Coronary artery (tissue), 2 donors: ENCODE measurements at regions not wholly inside any gene's neighbourhood (a gene's known extent, or its start where the extent isn't known, plus 50 kb on each side); places are given as distances from the start of the nearest gene placed in this dataset.

Experiments
- DNase-seq: peaks from one replicate; pipeline ENCODE4 v3.0.0-alpha.2; 2017; ENCODE audit warnings: low spot score
- H3K27ac ChIP-seq, 2 donors: fragments of 200-600 bp; sonication (generic); one replicate each; pipeline ENCODE4 v1.5.1; 2016 to 2019
- H3K4me3 ChIP-seq: fragments of 200-600 bp; sonication (generic); 2 replicates; pipeline ENCODE4 v1.5.1; 2016; ENCODE audit warnings: mild to moderate bottlenecking, moderate library complexity
- TF ChIP-seq, protein P1 (sequence below): fragments of 200-600 bp; sonication (generic); IDR thresholded peaks from one replicate; pipeline ENCODE4 v1.5.1; 2019; ENCODE audit warnings: antibody characterized with exemption

DNA sequence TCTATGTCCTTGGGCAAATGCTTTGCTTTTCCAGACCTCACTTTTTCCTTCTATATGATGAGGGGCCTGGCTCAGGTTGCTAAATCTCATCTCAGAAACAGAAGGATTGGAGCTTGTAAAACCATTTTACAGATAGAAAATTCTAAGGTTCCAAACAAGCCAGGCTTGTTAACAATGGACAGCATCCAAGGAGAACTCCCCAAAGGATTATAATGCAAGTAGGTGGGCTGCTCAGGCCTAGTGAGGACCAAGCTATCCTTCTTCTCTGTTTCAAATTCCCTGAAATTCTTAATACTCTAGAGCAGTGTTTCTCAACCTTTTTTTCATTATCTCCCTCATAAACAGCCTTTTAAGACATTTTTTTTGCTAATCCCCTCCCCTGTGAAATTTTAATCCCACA lies 269.8 kb downstream of the TMEM38B start:
- no peak overlapping the region for H3K27ac ChIP-seq
- no peak overlapping the region for H3K4me3 ChIP-seq
- TF ChIP-seq, protein P1, sequence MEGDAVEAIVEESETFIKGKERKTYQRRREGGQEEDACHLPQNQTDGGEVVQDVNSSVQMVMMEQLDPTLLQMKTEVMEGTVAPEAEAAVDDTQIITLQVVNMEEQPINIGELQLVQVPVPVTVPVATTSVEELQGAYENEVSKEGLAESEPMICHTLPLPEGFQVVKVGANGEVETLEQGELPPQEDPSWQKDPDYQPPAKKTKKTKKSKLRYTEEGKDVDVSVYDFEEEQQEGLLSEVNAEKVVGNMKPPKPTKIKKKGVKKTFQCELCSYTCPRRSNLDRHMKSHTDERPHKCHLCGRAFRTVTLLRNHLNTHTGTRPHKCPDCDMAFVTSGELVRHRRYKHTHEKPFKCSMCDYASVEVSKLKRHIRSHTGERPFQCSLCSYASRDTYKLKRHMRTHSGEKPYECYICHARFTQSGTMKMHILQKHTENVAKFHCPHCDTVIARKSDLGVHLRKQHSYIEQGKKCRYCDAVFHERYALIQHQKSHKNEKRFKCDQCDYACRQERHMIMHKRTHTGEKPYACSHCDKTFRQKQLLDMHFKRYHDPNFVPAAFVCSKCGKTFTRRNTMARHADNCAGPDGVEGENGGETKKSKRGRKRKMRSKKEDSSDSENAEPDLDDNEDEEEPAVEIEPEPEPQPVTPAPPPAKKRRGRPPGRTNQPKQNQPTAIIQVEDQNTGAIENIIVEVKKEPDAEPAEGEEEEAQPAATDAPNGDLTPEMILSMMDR: no peak
- no peak for DNase-seq

DNA sequence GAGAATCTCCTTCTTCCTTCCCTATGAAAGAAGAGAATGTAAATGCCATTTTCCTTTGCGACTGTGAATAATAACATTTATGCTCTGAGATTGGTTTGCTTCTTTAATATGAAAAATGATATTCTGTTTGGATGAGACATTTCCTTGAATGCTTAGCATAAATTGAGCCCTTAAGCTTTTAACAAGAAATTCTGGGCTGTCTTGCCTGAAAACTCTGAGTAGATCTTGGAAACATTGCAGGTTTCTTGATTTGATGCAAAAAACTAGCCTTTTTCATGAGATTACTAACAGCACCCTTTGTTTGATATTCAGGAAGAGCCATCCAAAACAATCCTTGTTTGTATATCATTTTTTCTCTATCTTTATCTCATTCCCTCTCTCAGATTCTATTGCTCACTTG lies 272.5 kb downstream of the TMEM38B start:
- Histone ChIP-seq H3K27ac (no peak overlapping the region), H3K4me3 (no peak overlapping the region)
- TF ChIP-seq, protein P1: no peak
- DNase-seq: no peak

DNA sequence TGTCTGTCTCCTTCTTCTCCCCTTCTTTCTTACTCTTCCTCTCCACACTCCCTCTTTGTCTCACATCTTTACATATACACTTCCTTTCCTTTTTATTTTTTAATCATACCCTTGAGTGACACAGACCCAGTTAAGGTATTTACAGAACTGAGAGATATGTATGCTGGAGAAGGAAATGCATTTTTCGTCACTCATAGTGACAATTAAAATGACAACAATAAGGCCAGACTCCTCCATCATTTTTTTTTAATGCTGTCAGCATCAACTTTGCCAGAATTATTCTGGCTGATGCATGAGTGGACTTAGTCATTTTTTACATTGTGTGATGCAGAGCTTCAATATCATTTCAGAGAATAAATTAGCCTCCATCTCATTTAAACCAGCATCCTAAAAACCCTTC lies 272.9 kb downstream of the TMEM38B start:
- no peak overlapping the region for H3K27ac ChIP-seq
- no peak for DNase-seq
- no peak overlapping the region for H3K4me3 ChIP-seq
- TF ChIP-seq, protein P1: no peak

DNA sequence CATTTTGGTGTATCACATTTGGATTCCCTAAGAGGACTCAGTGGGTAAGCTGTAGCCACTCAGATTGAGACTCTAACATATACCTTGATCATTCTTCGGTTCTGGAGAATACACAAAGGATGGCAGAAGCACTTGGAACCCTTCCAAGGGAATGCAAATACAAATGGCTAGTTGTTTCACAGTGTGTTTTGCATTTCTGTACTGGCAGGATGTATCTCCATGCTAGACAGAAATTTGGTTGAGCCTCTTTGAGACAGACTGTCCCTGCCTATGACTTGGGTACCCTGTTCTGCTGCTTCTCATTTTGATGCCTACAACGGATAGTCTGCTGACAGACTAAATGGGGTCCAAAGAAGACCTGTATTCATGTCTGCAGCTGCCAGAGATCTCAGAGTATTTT lies 273.5 kb downstream of the TMEM38B start:
- TF ChIP-seq, protein P1: no peak
- DNase-seq: no peak
- Histone ChIP-seq H3K27ac (no peak overlapping the region), H3K4me3 (no peak overlapping the region)

DNA sequence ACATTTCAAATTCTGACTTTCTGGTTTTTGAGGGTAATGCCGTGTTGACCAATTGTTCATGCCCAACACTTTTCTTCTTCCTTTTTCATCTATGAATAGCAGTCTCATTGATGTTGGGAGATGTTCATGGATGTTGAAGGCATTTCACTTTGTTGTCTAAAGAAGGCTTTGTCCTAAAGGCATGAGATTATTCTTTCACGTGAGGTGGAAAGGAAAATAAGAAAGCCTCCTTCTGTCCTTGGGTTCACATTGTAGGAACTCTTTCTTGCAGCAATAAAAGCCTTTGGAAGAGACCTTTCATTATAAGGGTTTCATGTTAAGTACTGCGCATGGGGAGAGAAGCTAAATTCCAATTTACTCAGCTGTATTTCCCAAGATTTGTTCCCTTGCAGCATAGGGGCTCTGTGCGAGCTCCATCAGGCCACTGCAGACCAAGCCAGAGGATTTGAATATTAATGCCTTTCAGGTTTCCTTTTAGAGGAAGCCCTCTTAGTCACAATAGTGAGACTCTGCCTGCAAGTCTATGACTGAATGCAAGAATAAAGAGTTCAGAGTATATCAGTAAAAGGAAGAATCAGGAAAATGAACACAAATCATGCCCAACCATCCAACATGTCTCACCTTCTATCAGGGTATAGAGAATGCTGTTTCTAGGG lies 274.6 kb downstream of the TMEM38B start:
- H3K27ac ChIP-seq: no peak overlapping the region
- H3K4me3 ChIP-seq: no peak overlapping the region
- DNase-seq: no peak
- TF ChIP-seq, protein P1: no peak

DNA sequence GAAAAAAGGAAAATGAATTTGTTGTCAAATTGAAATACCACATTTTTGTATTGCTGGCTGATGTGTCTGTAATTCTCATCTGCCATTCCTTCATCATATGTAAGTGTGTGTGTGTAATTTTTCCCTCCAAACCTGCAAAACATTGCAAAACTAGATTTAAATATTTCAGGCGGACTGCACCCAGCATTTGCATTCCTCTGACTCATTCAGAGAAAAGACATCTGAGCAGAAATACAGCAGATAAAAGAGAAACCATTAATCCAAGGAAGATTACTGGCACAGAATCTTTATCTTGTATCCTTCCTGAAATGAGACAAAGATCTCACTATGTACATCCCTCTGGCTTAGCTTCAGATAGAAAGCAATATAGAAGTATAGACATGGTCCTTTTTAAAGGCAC lies 275.3 kb downstream of the TMEM38B start:
- H3K27ac ChIP-seq: no peak overlapping the region
- TF ChIP-seq, protein P1: no peak
- no peak overlapping the region for H3K4me3 ChIP-seq
- no peak for DNase-seq

DNA sequence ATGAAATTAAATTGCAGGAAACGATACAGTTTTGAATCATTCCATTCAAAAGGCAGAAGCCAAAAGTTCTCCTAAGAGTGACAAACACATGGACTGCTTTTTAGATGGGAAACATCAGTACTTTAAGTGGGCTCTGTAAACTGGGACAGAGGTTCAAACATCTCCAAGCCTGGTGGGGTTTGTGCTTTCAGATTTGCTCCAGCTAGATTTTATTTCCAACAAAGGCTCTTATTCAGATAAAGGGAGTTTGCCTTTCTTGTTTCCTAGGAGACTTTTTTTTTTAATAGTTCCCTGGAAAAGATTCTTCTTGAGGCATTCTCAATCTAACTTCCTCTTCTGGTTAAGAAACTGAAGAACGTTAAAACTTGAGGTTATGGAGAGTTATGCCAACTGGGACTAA lies 277.6 kb downstream of the TMEM38B start:
- no peak overlapping the region for H3K27ac ChIP-seq
- TF ChIP-seq, protein P1: no peak
- no peak overlapping the region for H3K4me3 ChIP-seq
- no peak for DNase-seq
